ENCODE measurements at regions not wholly inside any gene's neighbourhood (a gene's known extent, or its start where the extent isn't known, plus 50 kb on each side); places are given as distances from the start of the nearest gene placed in this dataset.

DNA sequence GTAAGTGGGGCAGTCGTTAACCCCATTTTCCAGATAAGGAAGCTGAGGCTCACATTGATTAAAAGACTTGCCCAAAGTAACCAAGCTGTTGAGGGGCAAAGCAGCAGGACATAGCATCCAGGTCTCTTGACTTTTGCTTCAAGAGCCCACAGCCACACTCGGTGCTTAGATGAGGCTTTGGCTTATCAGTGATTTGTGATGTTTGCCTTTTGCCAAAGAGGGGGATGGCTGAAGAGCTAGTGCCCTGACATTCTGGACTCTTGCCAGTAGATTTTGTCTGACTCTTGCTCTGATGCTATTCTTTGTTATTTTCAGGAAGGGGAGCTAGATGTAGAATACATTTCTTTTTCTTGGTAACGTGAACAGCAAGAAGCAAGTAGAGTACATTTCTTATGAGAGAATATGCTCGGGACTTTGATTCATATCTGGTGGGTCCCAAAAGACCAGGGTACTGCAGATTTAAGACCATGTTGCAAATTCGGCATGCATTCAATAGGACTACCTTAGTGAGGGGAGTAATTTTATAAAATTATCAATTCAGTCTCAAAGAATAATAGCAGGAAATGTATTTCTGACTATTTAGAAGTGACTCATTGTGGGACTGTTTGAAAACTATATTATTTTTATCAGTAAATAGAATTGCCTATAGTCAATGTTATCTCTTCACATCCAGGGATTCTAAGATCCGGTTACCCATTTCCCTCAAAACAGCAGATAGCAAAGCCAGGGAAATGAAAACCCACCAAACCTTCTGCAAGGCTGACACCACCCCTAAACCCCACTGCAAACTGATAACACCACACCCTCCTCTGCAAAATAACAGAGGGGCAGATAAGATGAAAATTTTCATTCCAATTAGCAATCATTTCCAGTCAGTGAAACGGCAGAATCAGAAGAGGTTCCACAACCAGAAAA is 180.0 kb upstream of the BMPER start:
- POLR2A ChIA-PET, result no interaction called here
- CTCF ChIA-PET, result interaction anchor here (0.8 to 1.7 kb wide), 3 partner anchors 9 to 207 kb away, joined by 3 to 5 read pairs (median 3); no protein-coding TSS in a partner anchor
- TF ChIP-seq, protein P1, sequence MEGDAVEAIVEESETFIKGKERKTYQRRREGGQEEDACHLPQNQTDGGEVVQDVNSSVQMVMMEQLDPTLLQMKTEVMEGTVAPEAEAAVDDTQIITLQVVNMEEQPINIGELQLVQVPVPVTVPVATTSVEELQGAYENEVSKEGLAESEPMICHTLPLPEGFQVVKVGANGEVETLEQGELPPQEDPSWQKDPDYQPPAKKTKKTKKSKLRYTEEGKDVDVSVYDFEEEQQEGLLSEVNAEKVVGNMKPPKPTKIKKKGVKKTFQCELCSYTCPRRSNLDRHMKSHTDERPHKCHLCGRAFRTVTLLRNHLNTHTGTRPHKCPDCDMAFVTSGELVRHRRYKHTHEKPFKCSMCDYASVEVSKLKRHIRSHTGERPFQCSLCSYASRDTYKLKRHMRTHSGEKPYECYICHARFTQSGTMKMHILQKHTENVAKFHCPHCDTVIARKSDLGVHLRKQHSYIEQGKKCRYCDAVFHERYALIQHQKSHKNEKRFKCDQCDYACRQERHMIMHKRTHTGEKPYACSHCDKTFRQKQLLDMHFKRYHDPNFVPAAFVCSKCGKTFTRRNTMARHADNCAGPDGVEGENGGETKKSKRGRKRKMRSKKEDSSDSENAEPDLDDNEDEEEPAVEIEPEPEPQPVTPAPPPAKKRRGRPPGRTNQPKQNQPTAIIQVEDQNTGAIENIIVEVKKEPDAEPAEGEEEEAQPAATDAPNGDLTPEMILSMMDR (IDR thresholded peaks at IDR 0.05; ENCODE audit: insufficient read depth, low read length, missing control alignments), result no peak
- no peak for DNase-seq (ENCODE audit: low read depth, low spot score)
- H3K4me3 ChIP-seq (ENCODE audit: low read depth, low read length), result no peak overlapping the region

DNA sequence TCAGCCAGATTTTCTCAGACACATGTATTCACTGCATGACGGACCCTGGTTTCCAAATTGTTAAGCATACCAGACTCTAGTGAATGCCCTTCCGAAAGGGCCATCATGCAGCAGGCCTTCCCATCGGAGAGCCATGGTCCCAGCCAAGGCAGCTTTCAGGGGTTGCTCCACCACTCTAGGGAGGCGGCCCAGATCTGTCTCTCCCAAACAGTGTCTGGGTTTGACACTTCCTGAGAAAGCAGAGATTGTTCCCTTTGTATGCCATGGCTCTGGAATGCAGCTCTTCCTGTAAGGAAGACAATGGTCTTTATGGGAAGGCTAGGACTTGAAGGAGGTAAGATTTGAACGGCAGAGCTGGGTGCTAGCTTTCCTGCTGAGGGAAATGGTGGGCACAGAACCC is 178.8 kb upstream of the BMPER start:
- POLR2A ChIA-PET, result no interaction called here
- DNase-seq (ENCODE audit: low read depth, low spot score), result no peak
- CTCF ChIA-PET, result interaction anchor here (0.7 to 1.2 kb wide), 3 partner anchors 13 to 207 kb away, joined by 3 to 6 read pairs (median 3); no protein-coding TSS in a partner anchor
- TF ChIP-seq, protein P1 (IDR thresholded peaks at IDR 0.05; ENCODE audit: insufficient read depth, low read length, missing control alignments), result no peak
- no peak overlapping the region for H3K4me3 ChIP-seq (ENCODE audit: low read depth, low read length)

DNA sequence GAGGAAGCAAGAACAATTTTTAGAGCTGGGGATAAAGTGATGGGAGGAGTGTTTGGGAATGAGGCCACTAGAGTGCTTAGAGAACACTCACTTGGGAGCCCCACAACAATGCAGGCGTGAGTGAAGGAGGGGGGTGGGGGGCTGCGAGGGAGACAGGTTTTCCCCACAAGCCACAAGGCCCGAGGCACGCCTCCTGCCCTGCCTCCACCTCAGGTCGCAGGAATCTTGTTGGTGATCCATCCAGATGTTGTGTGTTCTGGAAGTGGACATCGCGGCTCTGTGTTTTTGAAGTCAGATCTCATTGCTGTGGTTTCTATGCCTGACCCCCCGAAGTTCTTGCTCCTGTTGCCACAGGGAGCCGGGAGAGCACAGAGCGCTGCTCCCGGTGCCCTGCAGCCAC is 178.0 kb upstream of the BMPER start:
- no peak for DNase-seq (ENCODE audit: low read depth, low spot score)
- TF ChIP-seq, protein P1 (IDR thresholded peaks at IDR 0.05; ENCODE audit: insufficient read depth, low read length, missing control alignments), result no peak
- CTCF ChIA-PET, result interaction anchor here (0.5 kb wide), 1 partner anchor 159 kb away, joined by 3 read pairs; no protein-coding TSS in a partner anchor
- no peak overlapping the region for H3K4me3 ChIP-seq (ENCODE audit: low read depth, low read length)
- POLR2A ChIA-PET, result no interaction called here

GRCh38 chr7:33728873-33729551 is 176.3 kb upstream of the BMPER start:
- POLR2A ChIA-PET, result no interaction called here
- DNase-seq (ENCODE audit: low read depth, low spot score), result no peak
- CTCF ChIA-PET, result no interaction called here
- no peak overlapping the region for H3K4me3 ChIP-seq (ENCODE audit: low read depth, low read length)
- TF ChIP-seq, protein P1 (IDR thresholded peaks at IDR 0.05; ENCODE audit: insufficient read depth, low read length, missing control alignments), result no peak

- TF ChIP-seq, protein P1 (IDR thresholded peaks at IDR 0.05; ENCODE audit: insufficient read depth, low read length, missing control alignments), result no peak
- no peak for DNase-seq (ENCODE audit: low read depth, low spot score)
- ChIA-PET POLR2A (no interaction called here), CTCF (no interaction called here)
- no peak overlapping the region for H3K4me3 ChIP-seq (ENCODE audit: low read depth, low read length)
Observed at GRCh38 chr7:33729726-33730125, 175.6 kb upstream of the BMPER start.

- TF ChIP-seq, protein P1 (IDR thresholded peaks at IDR 0.05; ENCODE audit: insufficient read depth, low read length, missing control alignments), result no peak
- ChIA-PET CTCF (interaction anchor here (1.0 kb wide), 1 partner anchor 15 kb away, joined by 5 read pairs; no protein-coding TSS in a partner anchor), POLR2A (no interaction called here)
- DNase-seq (ENCODE audit: low read depth, low spot score), result no peak
- no peak overlapping the region for H3K4me3 ChIP-seq (ENCODE audit: low read depth, low read length)
Observed at GRCh38 chr7:33730958-33731357, 174.4 kb upstream of the BMPER start.

Measured in AG04449 (cell line).